OCI-LY7 (cell line): ENCODE measurements at regions not wholly inside any gene's neighbourhood (a gene's known extent, or its start where the extent isn't known, plus 50 kb on each side); places are given as distances from the start of the nearest gene placed in this dataset.

Experiments
- CTCF ChIP-seq: fragments of 200-600 bp; sonication (generic); conservative IDR thresholded peaks from 2 replicates; pipeline ENCODE4 v1.5.1; 2014; ENCODE audit warnings: mild to moderate bottlenecking, antibody characterized with exemption, low read length, moderate library complexity, mixed read lengths
- EZH2phosphoT487 ChIP-seq: fragments of 200-600 bp; sonication (generic); IDR thresholded peaks from 2 replicates; pipeline ENCODE4 v1.6.1; 2018; ENCODE audit warnings: low read depth, borderline replicate concordance, mild to moderate bottlenecking, mixed run types, antibody characterized with exemption, low read length, moderate library complexity, mixed read lengths

DNA sequence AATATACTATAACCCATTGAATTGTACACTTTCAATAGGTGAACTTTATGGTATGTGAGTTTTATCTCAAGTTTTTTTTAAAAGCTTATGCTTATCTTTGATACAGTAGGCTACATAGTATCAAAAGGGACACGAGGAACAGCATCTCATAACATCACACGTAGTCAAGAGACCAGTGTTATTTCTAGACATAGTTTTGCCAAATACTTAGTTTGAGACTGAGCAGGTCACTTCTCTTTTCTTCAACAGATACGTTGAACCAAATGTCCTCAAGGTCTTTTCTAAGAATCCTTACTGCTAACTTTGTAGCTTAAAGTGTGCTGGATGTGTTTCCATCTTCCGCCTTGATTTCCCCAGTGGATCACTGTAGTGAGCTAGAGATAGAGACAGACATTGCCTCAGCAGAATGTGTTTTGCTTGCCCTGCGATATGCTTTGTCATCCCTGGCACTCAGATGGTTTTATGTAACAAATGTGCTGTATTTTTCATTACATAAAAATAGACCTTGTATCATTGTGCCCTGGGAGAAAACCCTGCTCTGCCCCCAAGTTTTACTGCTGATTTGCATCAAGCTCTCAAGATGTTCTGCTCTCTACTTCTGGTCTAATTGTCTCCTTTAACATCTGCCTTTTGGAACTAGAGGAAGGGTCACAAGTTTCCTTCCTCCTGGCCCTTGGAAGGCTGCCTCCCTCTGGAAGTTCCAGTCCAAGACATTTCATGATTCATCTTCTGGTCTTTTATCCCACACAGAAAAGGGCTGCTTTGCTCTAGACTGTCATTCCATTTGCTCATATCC is 426.4 kb upstream of the RGMA start:
- TF ChIP-seq CTCF (no peak), EZH2phosphoT487 (no peak)
